ENCODE measurements at regions not wholly inside any gene's neighbourhood (a gene's known extent, or its start where the extent isn't known, plus 50 kb on each side); places are given as distances from the start of the nearest gene placed in this dataset.

DNA sequence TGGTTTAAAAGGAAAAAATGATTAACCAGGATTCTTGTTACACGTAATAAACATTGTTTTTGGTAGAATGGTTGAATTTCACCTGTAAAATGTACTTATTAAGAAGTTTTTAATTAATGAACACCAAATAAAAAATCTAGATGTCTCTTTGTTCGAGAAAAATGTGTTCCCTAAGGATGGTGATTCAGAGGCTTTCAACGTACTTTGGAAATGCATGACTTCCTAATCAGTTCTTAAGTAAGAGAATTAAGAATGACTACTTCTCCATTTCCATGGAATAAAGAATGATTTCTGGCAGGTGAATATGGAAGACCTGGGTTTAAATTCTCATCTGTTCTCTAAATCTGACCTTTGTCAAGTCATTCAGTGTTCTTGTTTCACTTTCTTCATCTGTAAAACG is 428.6 kb downstream of the KCNH5 start:
- H3K4me2 ChIP-seq = no peak overlapping the region
- peaks cover 9% of the 10 kb centered on the region for H3K36me3 ChIP-seq
- peaks cover 7% of the 10 kb centered on the region for H3K9me3 ChIP-seq (ENCODE audit: low read depth)
- no peak overlapping the region for H3K4me3 Mint-ChIP-seq
- H3K36me3 Mint-ChIP-seq = peaks cover 2% of the 10 kb centered on the region
- H3K27me3 Mint-ChIP-seq (ENCODE audit: insufficient read depth, low read depth) = no peaks in the 10 kb centered on the region
- peaks cover 19% of the 10 kb centered on the region for H3K4me1 ChIP-seq
- DNase-seq (ENCODE audit: low spot score) = no peak
- TF ChIP-seq EZH2 (IDR thresholded peaks at IDR 0.05) = no peak
- no peak for TF ChIP-seq EZH2phosphoT487 (IDR thresholded peaks at IDR 0.05)
- TF ChIP-seq, protein P1, sequence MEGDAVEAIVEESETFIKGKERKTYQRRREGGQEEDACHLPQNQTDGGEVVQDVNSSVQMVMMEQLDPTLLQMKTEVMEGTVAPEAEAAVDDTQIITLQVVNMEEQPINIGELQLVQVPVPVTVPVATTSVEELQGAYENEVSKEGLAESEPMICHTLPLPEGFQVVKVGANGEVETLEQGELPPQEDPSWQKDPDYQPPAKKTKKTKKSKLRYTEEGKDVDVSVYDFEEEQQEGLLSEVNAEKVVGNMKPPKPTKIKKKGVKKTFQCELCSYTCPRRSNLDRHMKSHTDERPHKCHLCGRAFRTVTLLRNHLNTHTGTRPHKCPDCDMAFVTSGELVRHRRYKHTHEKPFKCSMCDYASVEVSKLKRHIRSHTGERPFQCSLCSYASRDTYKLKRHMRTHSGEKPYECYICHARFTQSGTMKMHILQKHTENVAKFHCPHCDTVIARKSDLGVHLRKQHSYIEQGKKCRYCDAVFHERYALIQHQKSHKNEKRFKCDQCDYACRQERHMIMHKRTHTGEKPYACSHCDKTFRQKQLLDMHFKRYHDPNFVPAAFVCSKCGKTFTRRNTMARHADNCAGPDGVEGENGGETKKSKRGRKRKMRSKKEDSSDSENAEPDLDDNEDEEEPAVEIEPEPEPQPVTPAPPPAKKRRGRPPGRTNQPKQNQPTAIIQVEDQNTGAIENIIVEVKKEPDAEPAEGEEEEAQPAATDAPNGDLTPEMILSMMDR (IDR thresholded peaks at IDR 0.05) = no peak
- no peak overlapping the region for H2AFZ ChIP-seq (replicated peaks)
- peaks cover 22% of the 10 kb centered on the region for H3F3A ChIP-seq (ENCODE audit: low read depth)
- H3K4me1 Mint-ChIP-seq = peaks cover 19% of the 10 kb centered on the region
- H3K27ac Mint-ChIP-seq = no peak overlapping the region
- H3K4me3 ChIP-seq = no peak overlapping the region
- H3K9ac ChIP-seq = no peak overlapping the region
- H4K20me1 ChIP-seq (ENCODE audit: low read depth) = no peaks in the 10 kb centered on the region
- no peak overlapping the region for H3K27ac ChIP-seq
- peaks cover 6% of the 10 kb centered on the region for H3K9me3 Mint-ChIP-seq
- H3K79me2 ChIP-seq (ENCODE audit: low read depth) = no peaks in the 10 kb centered on the region
- no peaks in the 10 kb centered on the region for H3K27me3 ChIP-seq

DNA sequence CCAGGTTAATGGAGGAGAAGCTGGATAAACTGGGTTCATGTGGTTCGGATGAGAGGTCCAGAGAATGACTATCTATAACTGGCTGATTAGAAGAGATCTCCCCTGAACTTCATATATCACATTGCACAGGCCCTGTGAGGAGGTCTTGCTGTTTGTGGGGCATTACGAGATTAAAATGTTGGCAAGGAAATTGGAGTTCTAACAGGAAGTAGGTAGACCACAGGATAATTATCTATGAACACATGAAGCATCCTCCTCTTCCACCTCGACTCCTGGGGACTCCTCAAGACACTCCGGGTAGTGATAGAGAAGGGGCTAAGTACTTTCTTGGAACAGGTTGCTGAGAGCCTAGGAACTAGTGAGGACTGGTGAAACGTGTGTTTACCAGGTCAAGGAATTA is 418.8 kb downstream of the KCNH5 start:
- no peak overlapping the region for H3K27ac ChIP-seq
- peaks cover 4% of the 10 kb centered on the region for H3K9me3 Mint-ChIP-seq
- peaks cover 1% of the 10 kb centered on the region for H3K36me3 Mint-ChIP-seq
- no peaks in the 10 kb centered on the region for H3F3A ChIP-seq (ENCODE audit: low read depth)
- no peaks in the 10 kb centered on the region for H4K20me1 ChIP-seq (ENCODE audit: low read depth)
- no peak for DNase-seq (ENCODE audit: low spot score)
- no peak overlapping the region for H2AFZ ChIP-seq (replicated peaks)
- no peaks in the 10 kb centered on the region for H3K36me3 ChIP-seq
- no peaks in the 10 kb centered on the region for H3K4me1 ChIP-seq
- no peaks in the 10 kb centered on the region for H3K4me1 Mint-ChIP-seq
- H3K4me3 ChIP-seq = no peak overlapping the region
- TF ChIP-seq EZH2phosphoT487 (IDR thresholded peaks at IDR 0.05) (no peak), EZH2 (IDR thresholded peaks at IDR 0.05) (no peak)
- TF ChIP-seq, protein P1 (IDR thresholded peaks at IDR 0.05) = no peak
- no peak overlapping the region for H3K4me3 Mint-ChIP-seq
- H3K4me2 ChIP-seq = no peak overlapping the region
- H3K27ac Mint-ChIP-seq = no peak overlapping the region
- H3K9me3 ChIP-seq (ENCODE audit: low read depth) = no peaks in the 10 kb centered on the region
- no peaks in the 10 kb centered on the region for H3K27me3 ChIP-seq
- peaks cover 2% of the 10 kb centered on the region for H3K27me3 Mint-ChIP-seq (ENCODE audit: insufficient read depth, low read depth)
- no peaks in the 10 kb centered on the region for H3K79me2 ChIP-seq (ENCODE audit: low read depth)
- H3K9ac ChIP-seq = no peak overlapping the region

DNA sequence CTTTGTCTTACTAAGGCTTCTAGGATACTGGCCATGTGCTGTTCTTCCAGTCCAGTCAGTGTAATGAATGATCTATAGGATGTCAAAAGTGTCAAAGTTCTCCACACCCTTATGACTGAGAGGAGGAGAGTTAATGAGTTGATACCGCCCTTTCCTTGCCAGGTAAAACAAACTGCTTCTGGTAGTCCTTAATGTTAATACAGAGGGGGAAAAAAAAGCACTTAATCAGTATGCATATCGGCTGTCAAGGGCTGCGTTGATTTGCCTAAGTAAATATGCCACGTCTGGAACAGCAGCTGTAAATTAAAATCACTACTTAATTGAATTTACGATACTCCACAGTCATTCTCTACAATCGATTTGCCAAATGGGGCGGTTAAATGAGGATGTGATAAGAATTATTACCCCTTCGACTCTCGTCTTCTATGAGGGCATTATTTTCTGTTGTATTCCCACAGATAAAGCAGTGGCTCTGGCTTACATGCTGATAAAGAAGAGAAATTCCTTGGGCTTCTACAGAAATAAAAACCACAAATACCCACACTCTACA is 416.0 kb downstream of the KCNH5 start:
- Histone ChIP-seq H3K9me3 (ENCODE audit: low read depth) (no peaks in the 10 kb centered on the region), H3K4me2 (no peak overlapping the region), H3F3A (ENCODE audit: low read depth) (no peaks in the 10 kb centered on the region), H3K36me3 (no peaks in the 10 kb centered on the region), H2AFZ (replicated peaks) (no peak overlapping the region), H3K27me3 (no peaks in the 10 kb centered on the region), H3K79me2 (ENCODE audit: low read depth) (no peaks in the 10 kb centered on the region), H3K9ac (no peak overlapping the region), H4K20me1 (ENCODE audit: low read depth) (no peaks in the 10 kb centered on the region), H3K4me3 (no peak overlapping the region), H3K4me1 (no peaks in the 10 kb centered on the region), H3K27ac (no peak overlapping the region)
- Mint-ChIP-seq H3K36me3 (no peaks in the 10 kb centered on the region), H3K27me3 (ENCODE audit: insufficient read depth, low read depth) (peaks cover 2% of the 10 kb centered on the region), H3K4me3 (no peak overlapping the region), H3K4me1 (no peaks in the 10 kb centered on the region), H3K27ac (no peak overlapping the region), H3K9me3 (peaks cover 4% of the 10 kb centered on the region)
- no peak for DNase-seq (ENCODE audit: low spot score)
- no peak for TF ChIP-seq EZH2 (IDR thresholded peaks at IDR 0.05)
- no peak for TF ChIP-seq EZH2phosphoT487 (IDR thresholded peaks at IDR 0.05)
- TF ChIP-seq, protein P1 (IDR thresholded peaks at IDR 0.05) = no peak

All from neural progenitor cell (in vitro differentiated cells).